ENCODE measurements at regions not wholly inside any gene's neighbourhood (a gene's known extent, or its start where the extent isn't known, plus 50 kb on each side); places are given as distances from the start of the nearest gene placed in this dataset.
"Not testable (repeated sequence)": the region's sequence is repeated elsewhere in the genome, so short reads cannot be mapped to it uniquely, and the experiment has no call there.

DNA sequence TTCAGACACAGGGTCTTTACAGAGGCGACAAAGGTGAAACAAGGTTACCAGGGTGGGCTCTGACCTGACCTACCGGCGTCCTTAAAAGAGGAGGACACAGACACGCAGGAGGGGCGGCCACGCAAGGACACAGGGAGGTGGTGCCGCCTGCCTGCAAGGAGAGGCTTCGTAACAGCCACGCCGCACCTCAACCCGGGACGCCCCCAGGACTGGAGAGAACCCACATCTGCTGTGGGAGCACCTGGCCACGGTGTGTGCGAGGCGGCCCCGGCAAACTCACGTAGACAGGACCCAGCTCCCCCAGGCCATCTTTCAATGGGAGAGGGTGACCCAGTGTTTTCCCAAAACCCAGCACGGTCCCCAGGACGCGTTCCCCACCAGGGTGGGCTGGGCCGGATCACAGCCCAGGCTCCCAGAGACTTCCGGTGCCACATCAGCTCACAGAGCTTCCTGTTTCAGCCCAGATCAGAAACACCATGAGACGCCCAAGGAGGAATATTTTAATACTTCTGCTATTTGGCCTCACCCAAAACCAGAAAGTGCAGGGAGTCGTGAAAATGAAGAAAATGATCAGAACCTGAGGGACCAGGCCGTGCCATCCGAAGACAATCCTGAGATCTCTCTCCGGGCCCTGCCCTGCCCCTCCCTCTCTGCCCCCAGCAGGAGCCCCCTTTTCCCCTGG is 5417.4 kb upstream of the TPTE start:
- DNase-seq (ENCODE audit: low read depth in 3 of 3) = not testable (repeated sequence)

DNA sequence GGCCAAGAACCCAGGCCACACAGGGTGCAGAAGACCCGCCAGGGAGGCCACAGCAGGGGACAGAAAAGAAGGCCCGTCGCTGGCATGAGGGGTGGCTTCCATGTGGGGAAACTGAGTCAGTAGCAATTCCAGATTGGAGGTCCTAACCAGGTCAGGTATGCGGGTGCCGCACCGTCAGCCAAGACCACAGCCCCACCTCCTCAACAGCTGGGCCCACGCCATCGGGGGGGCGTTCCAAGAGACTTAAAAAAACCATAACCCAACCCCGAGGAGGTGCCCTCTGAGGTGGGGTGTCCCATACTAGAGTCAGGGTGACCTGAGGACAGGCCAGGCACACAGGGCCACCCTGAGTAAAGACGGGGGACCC is 5416.8 kb upstream of the TPTE start:
- not testable (repeated sequence) for DNase-seq (ENCODE audit: low read depth in 3 of 3)

DNA sequence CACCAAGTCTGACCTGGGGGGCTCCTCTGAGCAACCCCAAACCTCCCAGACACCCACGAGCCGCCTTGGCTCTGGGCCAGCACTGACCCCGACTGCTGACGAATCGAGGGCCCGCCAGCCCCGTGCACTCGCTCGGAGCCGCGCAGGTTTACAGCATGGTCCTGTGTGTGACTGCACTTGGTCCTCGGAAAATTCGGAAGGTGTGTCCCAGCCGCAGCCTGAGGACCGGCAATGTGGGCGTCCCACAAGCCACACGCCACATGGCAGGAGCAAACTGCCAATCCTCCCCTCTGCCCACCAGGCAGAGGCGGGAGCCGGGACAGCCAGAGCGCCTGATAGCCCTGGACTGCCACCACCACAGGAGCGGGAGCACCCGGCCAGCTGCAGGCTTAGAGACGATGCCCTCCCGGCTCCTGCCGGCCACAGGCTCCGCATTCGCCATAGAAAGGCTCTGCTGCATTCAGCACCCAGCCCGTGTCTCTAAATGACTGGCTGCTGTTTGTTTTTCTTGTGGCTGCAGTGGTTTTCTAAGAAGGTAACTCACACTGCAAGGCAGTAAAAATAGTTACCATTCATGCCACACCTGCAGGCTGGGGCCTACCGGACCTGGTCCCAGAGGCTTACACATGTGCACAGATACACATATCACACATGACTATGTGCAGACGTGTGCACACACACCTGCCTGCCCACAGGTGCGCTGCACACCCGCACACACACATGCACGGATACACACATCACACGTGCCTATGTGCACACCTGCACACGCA is 5415.3 kb upstream of the TPTE start:
- DNase-seq (ENCODE audit: low read depth in 3 of 3) = not testable (repeated sequence)

DNA sequence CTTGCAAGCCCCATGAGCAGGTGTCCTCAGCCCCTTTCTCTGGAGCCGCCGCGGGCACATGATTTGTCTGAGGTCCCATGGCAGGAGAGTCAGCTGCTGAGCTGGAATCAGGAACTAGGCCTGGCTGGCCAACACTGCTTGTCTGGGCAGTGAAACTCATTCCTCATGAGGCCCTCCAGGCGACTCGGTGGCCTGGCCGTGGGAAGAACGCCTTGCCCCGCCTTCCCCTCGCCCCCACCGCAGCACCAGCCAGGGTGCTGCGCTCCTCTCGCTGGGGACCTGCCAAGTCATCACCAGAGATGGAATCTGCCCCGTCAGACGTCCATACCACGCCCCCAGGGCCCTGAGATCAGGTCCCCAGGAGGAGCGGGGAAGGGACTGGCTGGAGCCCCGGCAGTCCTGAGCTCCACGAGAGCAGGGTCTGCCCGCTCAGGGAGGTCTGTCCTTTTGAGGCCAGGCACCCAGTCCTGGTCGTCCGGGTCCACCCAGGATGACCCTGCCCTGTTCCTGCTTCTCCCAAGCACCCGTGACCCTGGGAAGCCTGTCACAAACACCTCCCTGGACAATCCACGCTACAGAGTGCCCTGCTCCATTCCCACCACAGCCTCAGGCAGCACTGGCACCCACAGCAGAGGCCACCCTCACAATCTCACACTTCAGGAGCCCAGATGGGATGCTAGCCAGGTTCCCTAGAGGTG is 5414.5 kb upstream of the TPTE start:
- not testable (repeated sequence) for DNase-seq (ENCODE audit: low read depth in 3 of 3)

DNA sequence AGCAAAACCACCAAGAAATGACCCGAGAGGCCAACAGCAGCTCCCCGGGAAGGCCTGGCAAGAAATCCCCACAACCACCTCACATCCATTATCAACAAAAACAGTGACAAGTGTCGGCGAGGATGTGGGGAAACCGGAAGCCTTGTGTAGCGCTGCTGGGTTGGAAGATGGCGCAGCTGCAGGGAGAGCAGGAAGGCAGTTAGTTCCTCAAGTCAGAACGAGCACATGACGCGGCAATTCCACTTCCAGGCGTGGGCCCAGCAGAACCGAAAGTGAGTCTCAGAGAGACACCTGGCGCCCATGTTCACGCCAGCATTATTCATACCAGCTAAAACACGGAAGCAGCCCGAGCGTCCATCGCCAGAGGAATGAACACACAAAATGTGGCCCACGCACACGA is 5413.7 kb upstream of the TPTE start:
- DNase-seq (ENCODE audit: low read depth in 3 of 3) = not testable (repeated sequence)

DNA sequence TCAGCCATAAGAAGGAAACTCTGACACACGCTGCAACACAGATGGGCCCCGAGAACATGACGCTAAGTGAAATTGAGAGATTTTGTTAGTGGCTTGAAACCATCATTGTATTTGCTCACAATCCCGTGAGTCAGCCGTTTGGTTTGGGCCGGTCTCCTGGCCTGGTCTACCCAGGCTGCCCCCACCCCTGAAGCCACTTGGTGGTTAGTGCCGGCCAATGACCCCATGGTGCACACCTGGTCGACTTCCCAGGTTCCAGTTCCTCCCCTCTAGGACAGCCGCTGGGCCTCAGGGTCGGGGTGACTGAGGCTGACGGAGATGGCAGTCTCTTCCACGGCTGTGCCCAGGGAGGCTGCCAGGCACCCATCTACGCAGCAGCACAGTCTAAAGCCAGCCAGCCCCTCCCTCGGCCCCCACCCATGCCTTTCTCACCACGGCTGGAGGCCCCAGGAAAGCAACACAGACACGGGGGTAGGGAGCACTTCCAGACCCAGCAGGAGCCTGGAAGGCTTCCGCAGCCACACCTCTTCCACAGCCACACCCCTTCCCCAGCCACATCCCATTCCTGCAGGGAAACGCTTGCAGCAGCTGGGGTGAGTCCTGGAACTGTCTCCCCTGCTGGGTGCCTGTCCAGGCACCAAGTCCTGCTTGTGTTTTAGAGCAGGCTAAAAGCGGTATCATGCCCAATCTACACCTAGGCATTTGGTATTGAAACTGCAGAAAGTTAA is 5413.2 kb upstream of the TPTE start:
- DNase-seq (ENCODE audit: low read depth in 3 of 3) = not testable (repeated sequence)

DNA sequence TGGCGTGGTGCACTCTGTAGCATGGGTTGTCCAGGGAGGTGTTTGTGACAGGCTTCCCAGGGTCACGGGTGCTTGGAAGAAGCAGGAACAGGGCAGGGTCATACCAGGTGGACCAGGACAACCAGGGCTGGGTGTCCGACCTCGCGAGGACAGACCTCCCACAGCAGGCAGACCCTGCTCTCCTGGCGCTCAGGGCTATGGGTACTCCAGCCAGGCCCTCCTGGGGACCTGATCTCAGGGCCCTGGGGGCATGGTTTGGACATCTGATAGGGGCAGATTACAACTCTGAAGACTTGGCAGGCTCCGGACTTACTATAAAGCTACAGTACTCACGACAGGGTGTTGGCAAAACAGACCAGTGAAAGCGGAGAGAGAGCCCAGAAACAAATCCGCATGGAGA is 5410.2 kb upstream of the TPTE start:
- DNase-seq (ENCODE audit: low read depth in 3 of 3) = not testable (repeated sequence)

DNA sequence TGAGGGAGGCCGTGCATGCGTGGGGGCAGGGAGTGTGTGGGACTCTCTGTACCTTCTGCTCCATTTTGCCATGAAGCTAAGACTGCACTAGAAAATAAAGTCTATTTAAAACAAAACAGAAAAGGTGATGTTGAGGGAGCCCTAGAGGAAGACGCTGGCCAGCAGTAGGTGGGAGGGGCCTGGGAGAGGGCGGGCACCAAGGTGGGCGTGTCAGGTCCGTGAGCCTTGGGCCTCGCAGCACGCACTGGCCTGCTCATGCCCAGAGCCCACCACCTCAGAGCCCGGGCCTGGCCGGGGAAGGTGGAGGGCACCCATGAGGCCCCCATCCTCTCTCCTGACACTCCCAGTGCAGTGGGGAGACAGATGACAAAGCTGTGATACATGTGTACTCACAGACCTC is 5408.3 kb upstream of the TPTE start:
- not testable (repeated sequence) for DNase-seq (ENCODE audit: low read depth in 3 of 3)

DNA sequence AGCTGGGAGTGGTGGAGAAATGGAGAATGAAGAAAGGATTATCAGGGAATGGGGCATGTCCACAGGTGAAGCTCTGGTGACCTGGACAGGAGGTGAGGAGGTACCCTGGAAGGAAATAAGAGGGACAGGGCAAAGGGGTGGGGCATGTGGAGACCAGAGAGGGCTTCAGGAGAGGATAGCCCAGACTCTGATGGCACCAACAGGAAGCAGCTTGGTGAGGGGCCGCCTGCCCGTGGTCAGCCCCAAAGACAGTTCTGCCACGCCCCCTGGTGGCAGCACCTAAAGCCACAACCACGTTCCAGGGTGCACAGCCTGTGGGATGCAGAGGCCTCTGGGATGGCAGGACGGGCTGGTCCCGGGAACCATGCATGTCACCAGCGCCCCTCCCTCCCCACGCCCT is 5406.9 kb upstream of the TPTE start:
- not testable (repeated sequence) for DNase-seq (ENCODE audit: low read depth in 3 of 3)

DNA sequence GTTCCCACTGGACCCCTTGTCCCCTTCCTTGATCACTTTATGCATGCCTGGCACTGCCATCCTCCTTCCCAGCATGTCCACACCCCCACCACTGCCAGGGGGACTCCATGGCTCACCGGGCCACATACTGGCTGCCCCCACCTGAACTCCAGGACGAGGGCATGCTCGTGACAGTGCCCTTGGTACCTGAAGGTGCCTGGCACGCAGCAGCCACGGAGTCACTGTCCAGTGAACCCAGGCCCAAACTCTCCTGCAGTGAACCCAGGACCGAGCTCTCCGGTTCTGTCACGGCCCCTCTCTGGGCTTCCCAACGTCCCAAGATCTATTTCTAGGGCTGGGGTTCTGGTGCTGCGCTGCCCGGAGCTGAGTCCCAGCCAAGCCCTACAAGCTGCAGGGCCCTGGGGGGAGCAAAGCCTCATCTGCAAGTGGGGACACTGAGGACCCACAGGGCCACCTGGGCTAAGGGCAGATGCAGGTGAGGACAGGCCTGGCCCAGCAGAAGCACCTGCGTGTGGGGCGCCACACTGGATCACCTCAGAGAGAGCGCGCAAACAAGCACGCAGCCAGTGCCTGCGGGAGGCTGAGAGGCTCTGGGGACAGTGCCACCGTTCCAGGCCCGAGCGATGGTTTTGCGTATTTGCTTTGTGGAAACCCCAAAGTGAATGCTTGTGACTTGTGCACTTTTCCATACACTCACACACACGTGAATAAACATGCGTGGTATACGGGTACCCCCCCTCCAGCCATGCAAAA is 5406.3 kb upstream of the TPTE start:
- not testable (repeated sequence) for DNase-seq (ENCODE audit: low read depth in 3 of 3)

DNA sequence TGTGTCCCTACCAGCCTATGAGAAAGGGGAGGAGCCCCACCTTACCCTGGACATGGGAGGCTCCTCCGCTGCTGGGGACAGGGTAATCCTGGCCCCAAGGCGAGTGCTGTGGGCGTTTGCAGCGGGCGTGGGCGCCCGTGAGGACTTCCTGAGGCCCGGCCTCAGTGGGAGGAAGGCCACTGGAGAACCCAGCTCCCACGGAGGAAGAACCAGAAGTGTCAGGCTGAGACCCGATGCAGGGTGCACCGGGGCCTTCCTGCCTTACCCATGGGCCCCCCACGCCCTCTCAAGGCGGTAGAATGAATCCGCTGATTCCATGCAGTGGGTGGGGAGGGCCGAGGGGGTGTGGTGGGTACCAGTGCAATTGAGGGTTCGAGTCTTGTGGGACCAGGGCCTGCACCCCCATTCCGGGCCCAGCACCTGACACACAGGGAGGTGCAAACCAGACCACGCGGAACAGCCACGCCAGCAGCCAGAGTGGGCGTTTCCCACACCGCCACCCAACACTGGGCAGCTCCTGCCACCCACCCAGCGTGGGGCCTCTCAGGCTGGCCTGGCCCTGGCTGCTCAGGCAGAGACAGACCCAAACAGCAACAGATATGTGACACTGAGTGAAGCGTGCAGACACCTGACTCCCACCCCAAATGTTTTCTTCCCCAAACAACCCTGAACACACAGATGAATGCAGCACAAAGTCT is 5405.6 kb upstream of the TPTE start:
- not testable (repeated sequence) for DNase-seq (ENCODE audit: low read depth in 3 of 3)

DNA sequence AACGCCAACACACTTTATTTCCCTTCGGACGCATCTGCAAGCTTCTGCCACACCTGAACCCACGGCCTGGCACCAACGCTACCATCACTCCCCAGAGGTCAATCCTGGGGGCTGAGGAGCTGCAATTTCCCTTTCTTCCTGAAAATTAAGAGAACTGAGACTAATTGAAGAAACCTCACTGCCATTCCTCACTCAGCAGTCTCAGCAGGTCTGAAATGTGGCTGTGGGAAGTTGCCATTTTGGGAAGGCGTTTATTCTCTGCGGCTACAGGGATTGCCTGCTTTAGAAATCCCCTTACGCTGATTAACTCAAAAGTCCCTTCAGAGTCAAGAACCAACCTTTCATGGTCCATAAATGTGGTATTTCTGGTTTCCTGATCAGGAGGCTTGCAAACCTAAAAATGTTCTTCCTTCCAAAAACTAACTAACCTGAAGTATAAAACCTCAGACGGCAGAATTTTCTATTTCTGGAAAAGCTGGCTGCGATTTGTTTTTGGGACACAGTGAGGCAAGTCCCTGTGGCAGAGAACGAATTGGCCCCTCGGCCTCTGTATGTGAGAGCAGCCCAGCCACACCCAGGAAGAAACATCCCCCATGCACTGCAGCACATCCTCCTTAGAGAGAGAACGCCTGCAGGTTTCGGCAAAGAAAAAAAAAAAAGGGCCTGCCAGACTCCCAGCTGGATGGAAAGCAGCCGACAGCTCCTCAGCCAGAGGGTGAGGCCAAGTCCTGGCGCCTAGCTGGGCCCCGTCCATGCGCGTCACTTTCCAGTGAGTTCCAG is 5404.8 kb upstream of the TPTE start:
- not testable (repeated sequence) for DNase-seq (ENCODE audit: low read depth in 3 of 3)

DNA sequence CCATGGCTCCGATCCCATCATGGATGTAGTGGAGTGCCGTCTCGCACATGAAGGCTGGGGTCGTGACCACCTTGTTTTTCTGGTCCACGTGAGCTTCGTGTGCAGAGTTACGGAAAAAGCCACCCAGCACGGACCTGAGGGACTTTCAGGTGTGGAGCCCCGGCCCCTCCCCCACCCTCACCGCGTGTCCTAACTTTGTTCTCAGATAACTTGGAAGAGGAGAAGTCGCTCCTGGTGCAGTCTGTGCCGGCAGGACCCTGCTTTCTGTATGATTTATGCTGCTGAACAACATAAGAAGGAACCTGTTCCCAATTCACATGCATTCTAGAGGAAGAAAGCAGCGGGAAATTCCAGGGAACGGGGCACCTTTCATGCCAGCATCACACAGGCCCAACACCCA is 5404.2 kb upstream of the TPTE start:
- not testable (repeated sequence) for DNase-seq (ENCODE audit: low read depth in 3 of 3)

DNA sequence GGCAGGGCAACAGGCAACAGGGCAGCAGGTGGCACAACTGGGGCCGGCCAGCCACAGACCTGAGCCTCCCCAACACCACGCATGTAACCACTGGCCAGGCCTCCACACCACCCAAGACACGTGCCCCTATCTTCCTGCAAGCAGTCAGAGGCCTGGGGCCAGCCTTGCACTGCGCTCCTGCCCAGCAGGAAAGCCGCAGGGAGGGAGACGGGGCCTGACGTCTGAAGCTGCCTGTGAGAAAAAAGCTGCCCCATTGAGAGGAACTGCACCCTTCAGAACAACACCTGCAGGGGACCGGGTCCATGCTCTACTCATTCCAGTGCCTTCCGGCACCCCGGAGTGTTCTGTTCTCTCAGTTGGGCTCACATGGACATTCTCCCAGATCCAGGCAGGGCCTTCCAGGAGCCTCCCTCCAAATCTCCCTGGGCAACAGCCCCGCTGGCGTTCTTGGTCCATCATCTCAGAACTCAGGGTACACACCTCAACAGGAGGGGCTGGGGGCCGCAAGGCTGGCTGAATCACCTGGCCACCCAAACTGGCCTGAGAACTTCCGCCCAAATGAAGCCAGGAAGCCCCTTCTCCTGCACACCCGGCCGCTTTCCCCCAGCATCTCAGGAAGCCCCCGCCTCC is 5403.6 kb upstream of the TPTE start:
- not testable (repeated sequence) for DNase-seq (ENCODE audit: low read depth in 3 of 3)

DNA sequence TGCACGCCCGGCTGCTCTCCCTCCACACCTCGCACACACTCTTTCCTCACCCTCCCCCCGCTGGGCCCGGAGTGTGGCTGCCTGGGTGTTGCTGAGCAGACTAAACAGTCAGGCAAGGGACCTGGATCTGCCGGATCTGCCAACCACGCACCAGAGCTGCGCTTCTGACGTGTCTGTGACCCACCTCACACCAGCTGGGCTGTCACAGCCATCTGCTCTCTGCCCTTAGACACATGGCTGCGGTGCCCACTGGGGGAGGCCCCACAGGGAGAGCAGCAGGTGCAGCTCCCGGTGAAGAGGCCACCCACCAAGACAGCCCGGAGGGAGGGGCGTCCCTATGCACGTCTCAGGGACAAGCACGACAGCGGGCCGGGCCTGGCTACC is 5403.1 kb upstream of the TPTE start:
- DNase-seq (ENCODE audit: low read depth in 3 of 3) = not testable (repeated sequence)

DNA sequence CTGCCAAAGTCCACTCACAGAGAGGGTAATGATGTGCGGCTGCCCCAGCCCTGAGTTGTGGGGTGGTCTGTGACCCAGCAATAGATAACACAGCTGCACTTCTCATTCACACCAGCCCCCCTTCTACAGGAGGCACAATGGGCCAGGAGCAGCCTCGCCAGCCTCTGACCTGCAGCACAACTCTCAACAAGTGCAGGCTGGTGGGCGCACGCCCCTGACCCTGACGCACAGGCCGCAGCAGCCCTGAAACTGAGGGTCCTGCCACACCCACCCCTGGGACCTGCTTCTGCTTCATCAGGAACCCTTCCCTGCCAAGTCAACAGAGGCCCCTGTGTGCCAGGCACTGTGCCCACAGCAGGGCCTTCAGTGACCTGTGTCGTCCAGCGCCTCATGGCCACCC is 5402.2 kb upstream of the TPTE start:
- DNase-seq (ENCODE audit: low read depth in 3 of 3) = not testable (repeated sequence)

DNA sequence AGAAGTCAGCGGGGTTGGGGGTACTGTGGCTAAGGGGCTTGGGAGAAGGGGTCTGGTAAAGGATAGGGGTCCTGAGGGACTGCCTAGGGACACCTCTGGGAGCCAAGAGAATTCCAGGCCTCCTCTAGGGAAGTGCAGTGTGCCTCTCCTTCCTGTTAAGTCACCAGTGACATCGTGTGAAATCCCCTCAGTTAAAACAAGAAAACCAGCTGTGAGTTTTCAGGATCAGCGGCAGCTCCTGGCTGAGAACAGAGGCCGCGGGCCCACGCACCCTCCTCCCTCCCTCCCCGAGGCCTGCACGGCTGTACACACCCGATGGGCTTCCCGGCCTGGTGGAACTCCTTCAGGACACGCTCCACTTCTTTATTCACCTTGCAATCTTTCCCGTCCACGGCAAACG is 5400.0 kb upstream of the TPTE start:
- not testable (repeated sequence) for DNase-seq (ENCODE audit: low read depth in 3 of 3)

DNA sequence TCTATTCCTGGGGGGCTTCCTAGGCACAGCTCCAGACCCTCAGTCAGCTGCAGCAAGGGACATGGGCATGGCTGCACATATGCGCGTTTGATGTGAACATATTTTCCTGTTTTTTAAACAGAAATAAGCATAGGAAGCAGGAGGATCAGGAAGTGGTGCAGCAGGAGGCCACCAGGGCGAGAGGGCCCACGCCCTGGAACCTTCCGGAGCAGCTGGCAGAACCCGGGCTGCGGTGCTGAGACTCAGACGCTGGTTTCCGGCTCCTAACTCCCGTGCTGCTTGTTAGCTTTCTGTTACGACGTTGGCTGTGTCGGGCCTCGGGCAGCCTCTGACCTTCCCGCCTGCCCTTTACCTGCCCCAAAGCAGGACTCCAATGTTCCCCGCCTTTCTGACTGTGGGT is 5399.5 kb upstream of the TPTE start:
- DNase-seq (ENCODE audit: low read depth in 3 of 3) = not testable (repeated sequence)

DNA sequence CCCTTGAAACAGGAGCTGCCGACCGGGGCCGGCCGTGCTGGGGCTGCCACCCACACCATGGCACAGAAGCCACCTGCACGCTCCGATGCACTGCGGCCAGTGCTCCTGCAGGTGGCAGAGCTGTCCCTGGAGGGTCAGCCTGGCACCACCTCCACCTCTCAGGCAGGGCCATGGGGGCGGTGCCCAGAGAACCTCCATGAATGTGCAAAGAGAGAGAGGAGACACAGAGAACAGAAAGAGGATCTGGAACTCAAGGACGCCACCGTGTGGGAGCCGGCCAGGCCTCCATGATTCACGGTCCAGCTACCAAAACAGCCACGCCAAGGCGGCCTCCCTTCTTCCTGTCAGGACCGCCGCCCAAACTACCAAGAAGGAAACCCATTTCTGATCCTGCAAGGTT is 5397.7 kb upstream of the TPTE start:
- peak; percentile 48 to 55 (median 53) for DNase-seq (ENCODE audit: low read depth in 3 of 3)

Data from stimulated activated CD4-positive, alpha-beta T cell treated with anti-CD3 and anti-CD28 coated beads, TNF-alpha, amount 100 ng/mL, for 4 hours (primary cell).